ENCODE measurements at regions not wholly inside any gene's neighbourhood (a gene's known extent, or its start where the extent isn't known, plus 50 kb on each side); places are given as distances from the start of the nearest gene placed in this dataset.

DNA sequence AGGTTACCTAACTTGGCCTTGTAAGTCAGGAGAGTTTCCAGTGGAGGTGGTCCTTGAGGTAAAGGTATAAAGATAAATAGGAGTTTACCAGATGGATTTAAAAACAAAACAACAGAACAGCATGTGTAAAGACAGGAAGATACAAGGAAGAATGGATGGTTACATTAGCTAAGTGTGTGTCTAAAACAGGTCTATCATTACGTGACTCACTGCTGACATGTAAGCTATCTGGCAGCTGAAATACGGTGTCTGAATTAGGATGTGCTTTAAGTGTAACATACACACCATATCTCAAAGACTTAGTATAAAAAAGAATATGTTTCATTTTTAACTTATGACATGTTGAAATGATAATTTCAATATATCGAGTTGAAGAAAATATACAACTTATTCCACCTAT, 405.1 kb upstream of the ADAMTSL1 start:
- FAIRE-seq = no peak
- dilution Hi-C loops (cut with MboI; ENCODE audit: extremely low pct_ligation_motif_present, low sequenced_read_pairs) (no loop called here), intact Hi-C loops (cut with micrococcal nuclease) (no loop called here)
- Histone ChIP-seq H3K4me3 (replicated peaks in 1 of 3; ENCODE audit: insufficient read depth in 1 of 3, low read depth in 1 of 3, low read length in 3 of 3) (no peak overlapping the region), H3K27me3 (ENCODE audit: control insufficient read depth in 2 of 2, insufficient read depth in 2 of 2, low read length in 2 of 2) (no peaks in the 10 kb centered on the region), H3K36me3 (ENCODE audit: control insufficient read depth in 2 of 2, extremely low read depth in 1 of 2, insufficient read depth in 2 of 2, low read length in 2 of 2) (no peaks in the 10 kb centered on the region), H4K20me1 (replicated peaks; ENCODE audit: control insufficient read depth, extremely low read depth, insufficient read depth, low read length) (no peaks in the 10 kb centered on the region), H3K4me1 (ENCODE audit: control insufficient read depth, extremely low read depth, insufficient read depth, low read length) (no peaks in the 10 kb centered on the region), H3K9ac (replicated peaks; ENCODE audit: extremely low read depth, insufficient read depth, low read length) (no peak overlapping the region), H3K9me3 (replicated peaks; ENCODE audit: control insufficient read depth, insufficient read depth, low read length) (no peaks in the 10 kb centered on the region), H3K9me1 (replicated peaks; ENCODE audit: control insufficient read depth, extremely low read depth, insufficient read depth, low read length) (no peaks in the 10 kb centered on the region), H3K79me2 (ENCODE audit: control insufficient read depth, insufficient read depth, low read length) (no peaks in the 10 kb centered on the region), H2AFZ (ENCODE audit: low read depth, low read length) (no peak overlapping the region), H3K27ac (ENCODE audit: insufficient read depth, low read depth, low read length) (no peak overlapping the region), H3K4me2 (ENCODE audit: insufficient read depth, low read length) (no peak overlapping the region)
- DNase-seq (ENCODE audit: low read depth, low spot score) = no peak
- no TSS peak for BruUV-seq (replicated peaks)
- TF ChIP-seq POLR2AphosphoS5 (IDR thresholded peaks at IDR 0.05; ENCODE audit: insufficient read depth, low read depth, low read length) (no peak), GATA2 (IDR thresholded peaks at IDR 0.05; ENCODE audit: insufficient read depth, insufficient read length, low read depth, low read length) (no peak), JUN (IDR thresholded peaks at IDR 0.05; ENCODE audit: borderline replicate concordance, insufficient read depth, insufficient read length, low read depth) (no peak), FOS (IDR thresholded peaks at IDR 0.05; ENCODE audit: borderline replicate concordance, insufficient read depth, low read length) (no peak), MYC (IDR thresholded peaks at IDR 0.05; ENCODE audit: low read depth, low read length) (no peak), EZH2 (IDR thresholded peaks at IDR 0.05; ENCODE audit: borderline replicate concordance, low read depth, low read length, severe bottlenecking) (no peak), POLR2A (IDR thresholded peaks at IDR 0.05; ENCODE audit: low read depth, low read length) (no peak)
- TF ChIP-seq, protein P1, sequence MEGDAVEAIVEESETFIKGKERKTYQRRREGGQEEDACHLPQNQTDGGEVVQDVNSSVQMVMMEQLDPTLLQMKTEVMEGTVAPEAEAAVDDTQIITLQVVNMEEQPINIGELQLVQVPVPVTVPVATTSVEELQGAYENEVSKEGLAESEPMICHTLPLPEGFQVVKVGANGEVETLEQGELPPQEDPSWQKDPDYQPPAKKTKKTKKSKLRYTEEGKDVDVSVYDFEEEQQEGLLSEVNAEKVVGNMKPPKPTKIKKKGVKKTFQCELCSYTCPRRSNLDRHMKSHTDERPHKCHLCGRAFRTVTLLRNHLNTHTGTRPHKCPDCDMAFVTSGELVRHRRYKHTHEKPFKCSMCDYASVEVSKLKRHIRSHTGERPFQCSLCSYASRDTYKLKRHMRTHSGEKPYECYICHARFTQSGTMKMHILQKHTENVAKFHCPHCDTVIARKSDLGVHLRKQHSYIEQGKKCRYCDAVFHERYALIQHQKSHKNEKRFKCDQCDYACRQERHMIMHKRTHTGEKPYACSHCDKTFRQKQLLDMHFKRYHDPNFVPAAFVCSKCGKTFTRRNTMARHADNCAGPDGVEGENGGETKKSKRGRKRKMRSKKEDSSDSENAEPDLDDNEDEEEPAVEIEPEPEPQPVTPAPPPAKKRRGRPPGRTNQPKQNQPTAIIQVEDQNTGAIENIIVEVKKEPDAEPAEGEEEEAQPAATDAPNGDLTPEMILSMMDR (IDR thresholded peaks at IDR 0.05; ENCODE audit: extremely low read depth in 1 of 2, insufficient read depth in 1 of 2, low read depth in 1 of 2, low read length in 2 of 2) = no peak
- TF ChIP-seq, protein P2, sequence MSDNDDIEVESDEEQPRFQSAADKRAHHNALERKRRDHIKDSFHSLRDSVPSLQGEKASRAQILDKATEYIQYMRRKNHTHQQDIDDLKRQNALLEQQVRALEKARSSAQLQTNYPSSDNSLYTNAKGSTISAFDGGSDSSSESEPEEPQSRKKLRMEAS (IDR thresholded peaks at IDR 0.05; ENCODE audit: insufficient read depth, insufficient read length) = no peak
- CTCF ChIA-PET = no interaction called here
- POLR2A ChIA-PET = no interaction called here
